Loucy (cell line): ENCODE measurements at regions not wholly inside any gene's neighbourhood (a gene's known extent, or its start where the extent isn't known, plus 50 kb on each side); places are given as distances from the start of the nearest gene placed in this dataset.

Source experiments
- H2AFZ ChIP-seq: fragments of 200-600 bp; sonication (generic); 2 replicates; pipeline ENCODE4 v1.6.0; 2016; ENCODE audit warnings: antibody characterized with exemption, mild to moderate bottlenecking, low read length, moderate library complexity
- H3F3A ChIP-seq: fragments of 200-600 bp; 2 replicates; pipeline ENCODE4 v1.6.0; 2016; ENCODE audit warnings: antibody characterized with exemption, low read depth, mild to moderate bottlenecking
- H3K27me3 ChIP-seq: fragments of 200-600 bp; sonication (generic); 2 replicates; pipeline ENCODE4 v1.6.1; 2014; ENCODE audit warnings: low read length, mild to moderate bottlenecking; ENCODE audit not compliant: insufficient read depth, poor library complexity, severe bottlenecking
- H3K36me3 ChIP-seq: fragments of 200-600 bp; sonication (generic); 2 replicates; pipeline ENCODE4 v1.6.1; 2016; ENCODE audit warnings: low read length; ENCODE audit not compliant: insufficient read depth
- H3K4me1 ChIP-seq: fragments of 200-600 bp; sonication (generic); 2 replicates; pipeline ENCODE4 v1.5.1; 2014; ENCODE audit warnings: low read length, mild to moderate bottlenecking; ENCODE audit not compliant: insufficient read depth, poor library complexity, severe bottlenecking
- H3K4me2 ChIP-seq: fragments of 200-600 bp; sonication (generic); 2 replicates; pipeline ENCODE4 v1.6.0; 2014; ENCODE audit warnings: antibody characterized with exemption, low read length, low read depth, mild to moderate bottlenecking; ENCODE audit not compliant: poor library complexity, severe bottlenecking
- H3K4me3 ChIP-seq: fragments of 200-600 bp; sonication (generic); 2 replicates; pipeline ENCODE4 v1.5.1; 2014; ENCODE audit warnings: low read length, mild to moderate bottlenecking, mixed read lengths; ENCODE audit not compliant: poor library complexity, severe bottlenecking
- H3K79me2 ChIP-seq: fragments of 200-600 bp; sonication (generic); 2 replicates; pipeline ENCODE4 v1.6.1; 2014; ENCODE audit warnings: low read length; ENCODE audit not compliant: insufficient read depth
- H3K9ac ChIP-seq: fragments of 200-600 bp; sonication (generic); 2 replicates; pipeline ENCODE4 v1.6.0; 2014; ENCODE audit warnings: mild to moderate bottlenecking, low read depth, low read length, moderate library complexity; ENCODE audit not compliant: poor library complexity, severe bottlenecking
- H3K9me2 ChIP-seq: fragments of 200-600 bp; sonication (generic); replicated peaks from 2 replicates; pipeline ENCODE4 v1.6.1; 2016; ENCODE audit warnings: low read depth, low read length, mixed read lengths
- H3K9me3 ChIP-seq: fragments of 200-600 bp; sonication (generic); 2 replicates; pipeline ENCODE4 v1.6.1; 2014; ENCODE audit warnings: mild to moderate bottlenecking, antibody characterized with exemption, low read length, low read depth; ENCODE audit not compliant: insufficient read depth
- H4K20me1 ChIP-seq: fragments of 200-600 bp; sonication (generic); 2 replicates; pipeline ENCODE4 v1.6.0; 2014; ENCODE audit warnings: antibody characterized with exemption, low read length, mild to moderate bottlenecking; ENCODE audit not compliant: insufficient read depth, poor library complexity, severe bottlenecking
- EZH2phosphoT487 ChIP-seq: fragments of 200-600 bp; IDR thresholded peaks from 2 replicates; pipeline ENCODE4 v1.6.1; 2018; ENCODE audit warnings: antibody characterized with exemption, mild to moderate bottlenecking, moderate library complexity, borderline replicate concordance
- TF ChIP-seq, protein P1 (sequence below): fragments of 200-600 bp; sonication (generic); conservative IDR thresholded peaks from 2 replicates; pipeline ENCODE4 v1.5.1; 2014; ENCODE audit warnings: mild to moderate bottlenecking, antibody characterized with exemption, low read length

DNA sequence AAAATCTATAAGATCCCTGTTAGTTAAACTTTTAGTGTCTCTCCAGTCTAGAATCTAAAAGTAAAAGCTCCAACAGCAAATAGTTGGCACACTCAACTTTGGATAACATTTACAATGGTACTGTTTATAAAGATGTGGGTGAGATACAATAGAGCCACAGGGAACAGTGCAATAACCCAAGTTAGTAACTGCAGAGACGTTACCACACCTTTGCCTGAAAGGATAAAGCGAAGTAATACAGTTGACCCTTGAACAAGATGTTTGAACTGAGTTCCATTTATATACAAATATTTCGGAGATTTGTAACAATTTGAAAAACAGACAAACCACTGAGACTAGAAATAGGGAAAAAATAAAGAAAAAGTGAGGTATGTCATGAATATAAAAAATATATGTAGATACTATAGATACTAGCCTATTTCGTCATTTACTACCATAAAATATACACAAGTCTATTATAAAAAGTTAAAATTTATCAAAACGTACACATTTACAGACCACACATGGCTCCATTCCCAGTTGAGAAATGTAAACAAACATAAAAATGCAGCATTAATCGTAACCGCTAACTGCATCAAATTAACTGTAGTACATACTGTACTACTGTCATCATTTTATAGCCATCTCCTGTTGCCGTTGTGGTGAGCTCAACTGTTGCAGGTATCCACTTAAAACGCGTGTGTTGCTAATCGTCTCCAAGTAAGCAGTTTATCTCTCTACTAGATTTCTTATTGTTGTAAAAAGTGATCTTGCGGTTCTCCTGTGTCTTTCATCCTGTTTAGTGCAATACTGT lies 56.5 kb upstream of the HIF1A start:
- Histone ChIP-seq H3K79me2 (no peaks in the 10 kb centered on the region), H3K9me3 (no peaks in the 10 kb centered on the region), H3K9me2 (no peaks in the 10 kb centered on the region), H3F3A (no peaks in the 10 kb centered on the region), H4K20me1 (no peaks in the 10 kb centered on the region), H3K9ac (no peak overlapping the region), H3K36me3 (no peaks in the 10 kb centered on the region), H3K4me1 (peaks cover 11% of the 10 kb centered on the region), H3K27me3 (no peaks in the 10 kb centered on the region), H2AFZ (no peak overlapping the region), H3K4me3 (no peak overlapping the region), H3K4me2 (no peak overlapping the region)
- TF ChIP-seq EZH2phosphoT487 = no peak
- TF ChIP-seq, protein P1, sequence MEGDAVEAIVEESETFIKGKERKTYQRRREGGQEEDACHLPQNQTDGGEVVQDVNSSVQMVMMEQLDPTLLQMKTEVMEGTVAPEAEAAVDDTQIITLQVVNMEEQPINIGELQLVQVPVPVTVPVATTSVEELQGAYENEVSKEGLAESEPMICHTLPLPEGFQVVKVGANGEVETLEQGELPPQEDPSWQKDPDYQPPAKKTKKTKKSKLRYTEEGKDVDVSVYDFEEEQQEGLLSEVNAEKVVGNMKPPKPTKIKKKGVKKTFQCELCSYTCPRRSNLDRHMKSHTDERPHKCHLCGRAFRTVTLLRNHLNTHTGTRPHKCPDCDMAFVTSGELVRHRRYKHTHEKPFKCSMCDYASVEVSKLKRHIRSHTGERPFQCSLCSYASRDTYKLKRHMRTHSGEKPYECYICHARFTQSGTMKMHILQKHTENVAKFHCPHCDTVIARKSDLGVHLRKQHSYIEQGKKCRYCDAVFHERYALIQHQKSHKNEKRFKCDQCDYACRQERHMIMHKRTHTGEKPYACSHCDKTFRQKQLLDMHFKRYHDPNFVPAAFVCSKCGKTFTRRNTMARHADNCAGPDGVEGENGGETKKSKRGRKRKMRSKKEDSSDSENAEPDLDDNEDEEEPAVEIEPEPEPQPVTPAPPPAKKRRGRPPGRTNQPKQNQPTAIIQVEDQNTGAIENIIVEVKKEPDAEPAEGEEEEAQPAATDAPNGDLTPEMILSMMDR = no peak

DNA sequence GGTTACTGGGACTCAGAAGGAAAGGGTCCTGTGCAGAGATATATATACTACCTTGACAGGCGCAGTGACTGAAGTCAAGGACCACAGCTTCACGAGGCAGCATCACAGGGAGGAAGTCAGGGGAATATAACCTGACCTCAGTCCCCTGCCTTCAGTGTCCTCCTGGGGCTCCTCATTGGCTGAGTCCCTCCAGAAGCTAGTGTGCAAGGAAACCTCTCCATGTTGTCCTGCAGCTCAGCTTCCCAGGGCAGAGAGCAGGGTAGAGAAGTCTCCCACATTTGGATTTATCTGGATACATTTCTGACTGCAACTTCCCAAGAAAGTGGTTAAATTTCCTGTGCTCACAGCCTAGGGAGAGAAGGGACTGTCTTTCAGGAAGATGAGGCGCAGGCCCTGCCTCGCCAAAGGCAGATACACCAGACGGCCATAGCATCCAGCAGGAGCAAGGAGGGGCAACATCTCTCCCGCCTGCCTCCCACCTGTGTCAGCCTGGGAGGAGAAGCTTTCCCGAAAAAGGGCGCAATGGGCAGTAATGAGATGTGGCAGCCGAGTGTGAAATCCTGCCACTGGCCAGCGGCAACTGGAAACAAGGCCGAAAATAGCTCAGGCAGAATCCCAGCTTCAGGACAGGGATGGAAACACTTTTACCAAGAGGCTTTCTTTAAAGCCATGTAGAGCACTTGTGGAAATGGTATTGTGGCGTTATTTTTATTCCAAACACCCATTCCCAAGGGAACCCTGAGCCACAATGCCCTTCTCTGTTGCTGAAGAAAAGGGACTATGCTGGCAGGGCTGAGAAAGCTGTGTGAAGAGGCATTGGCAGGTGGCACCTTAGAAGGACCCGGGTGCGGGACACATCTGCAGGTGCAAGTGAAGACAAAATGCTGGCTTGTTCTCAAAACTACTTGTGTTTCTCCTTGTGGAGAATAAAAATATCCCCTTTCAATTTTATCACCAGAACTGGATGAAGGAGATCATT lies 54.9 kb upstream of the HIF1A start:
- H3K4me2 ChIP-seq = no peak overlapping the region
- no peaks in the 10 kb centered on the region for H4K20me1 ChIP-seq
- H3F3A ChIP-seq = no peaks in the 10 kb centered on the region
- TF ChIP-seq EZH2phosphoT487 = no peak
- TF ChIP-seq, protein P1 = no peak
- H3K36me3 ChIP-seq = no peaks in the 10 kb centered on the region
- H3K27me3 ChIP-seq = no peaks in the 10 kb centered on the region
- no peaks in the 10 kb centered on the region for H3K79me2 ChIP-seq
- no peak overlapping the region for H3K9ac ChIP-seq
- peaks cover 21% of the 10 kb centered on the region for H3K4me1 ChIP-seq
- H3K9me3 ChIP-seq = no peaks in the 10 kb centered on the region
- H3K9me2 ChIP-seq = no peaks in the 10 kb centered on the region
- H3K4me3 ChIP-seq = no peak overlapping the region
- 0 out of 2 replicates have a peak overlapping the region, but pooled peaks have one; percentile 38 for H2AFZ ChIP-seq

DNA sequence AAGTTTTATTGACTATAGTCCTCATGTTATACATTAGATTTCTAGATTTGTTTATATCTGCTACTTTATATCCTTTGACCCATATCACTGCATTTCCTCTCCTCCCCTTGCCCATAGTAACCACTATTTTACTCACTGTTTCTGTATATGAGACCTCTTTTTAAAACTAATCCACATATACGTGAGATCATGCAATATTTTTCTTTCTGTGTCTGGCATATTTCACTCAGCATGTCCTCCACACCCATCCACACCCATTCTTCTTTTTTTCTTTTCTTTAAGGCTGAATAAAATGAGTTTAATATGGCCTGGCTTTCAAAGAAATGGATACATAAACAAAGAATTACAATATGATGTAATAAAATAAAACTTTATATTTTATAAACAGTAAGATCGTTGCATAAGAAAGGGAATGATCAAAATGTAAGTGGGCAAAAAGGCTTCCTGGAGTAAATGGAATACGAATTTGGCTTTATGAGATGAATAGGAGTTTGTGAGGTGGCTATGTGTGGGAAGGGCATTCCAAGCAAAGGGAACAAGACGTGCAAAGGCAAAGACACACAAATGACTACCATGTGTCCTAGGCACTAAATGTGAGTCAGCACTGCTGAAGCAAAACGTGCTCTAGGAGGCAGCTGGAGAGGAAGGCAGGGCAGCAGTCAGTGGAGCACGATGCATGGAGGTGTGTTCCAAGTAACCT lies 53.2 kb upstream of the HIF1A start:
- Histone ChIP-seq H3K79me2 (no peaks in the 10 kb centered on the region), H3K4me3 (no peak overlapping the region), H3K4me2 (no peak overlapping the region), H3K36me3 (no peaks in the 10 kb centered on the region), H3K9me3 (no peaks in the 10 kb centered on the region), H2AFZ (no peak overlapping the region), H3K27me3 (no peaks in the 10 kb centered on the region), H3K9me2 (no peaks in the 10 kb centered on the region), H3K9ac (no peak overlapping the region), H3K4me1 (peaks cover 21% of the 10 kb centered on the region), H4K20me1 (no peaks in the 10 kb centered on the region), H3F3A (no peaks in the 10 kb centered on the region)
- TF ChIP-seq, protein P1 = no peak
- no peak for TF ChIP-seq EZH2phosphoT487
